ENCODE measurements at regions not wholly inside any gene's neighbourhood (a gene's known extent, or its start where the extent isn't known, plus 50 kb on each side); places are given as distances from the start of the nearest gene placed in this dataset.

- no peak for TF ChIP-seq CTCF (conservative IDR thresholded peaks at IDR 0.05)
- no peak for TF ChIP-seq ZFX (IDR thresholded peaks at IDR 0.05)
Observed at GRCh38 chr2:63785096-63785495, 56.6 kb upstream of the UGP2 start.

All from C4-2B (cell line).